C4-2B (cell line): ENCODE measurements at regions not wholly inside any gene's neighbourhood (a gene's known extent, or its start where the extent isn't known, plus 50 kb on each side); places are given as distances from the start of the nearest gene placed in this dataset.

ENCODE experiments used
- CTCF ChIP-seq: fragments of 450-650 bp; conservative IDR thresholded peaks from 2 replicates; pipeline ENCODE4 v1.5.1; 2017; ENCODE audit warnings: mild to moderate bottlenecking
- ZFX ChIP-seq: fragments of 450-650 bp; IDR thresholded peaks from 2 replicates; pipeline ENCODE4 v1.6.1; 2017

- TF ChIP-seq CTCF: no peak
- no peak for TF ChIP-seq ZFX
Measured at GRCh38 chr10:108894402-108895301, 1028.7 kb downstream of the XPNPEP1 start.
